OCI-LY7 (cell line): ENCODE measurements at regions not wholly inside any gene's neighbourhood (a gene's known extent, or its start where the extent isn't known, plus 50 kb on each side); places are given as distances from the start of the nearest gene placed in this dataset.

Source experiments
- BruUV-seq: library from RNA; stranded (reverse); fragments of 400-500 nt; replicated peaks from 2 replicates; lab custom pipeline; 2021; lab: Mats Ljungman, UMichigan
- CTCF ChIA-PET: fragments of 300-600 bp; sonication (Branson Sonifier 250); formaldehyde crosslinking; loops from one replicate; lab custom pipeline; 2022; ENCODE audit warnings: antibody characterized with exemption; ENCODE audit not compliant: unreplicated experiment; lab: Charles Lee
- POLR2A ChIA-PET: fragments of 300-600 bp; sonication (Branson Sonifier 250); formaldehyde crosslinking; loops from one replicate; lab custom pipeline; 2022; ENCODE audit warnings: antibody characterized with exemption; lab: Charles Lee
- DNase-seq: peaks from one replicate; pipeline ENCODE4 v3.0.0-alpha.2; 2015; ENCODE audit warnings: low spot score
- H2AFZ ChIP-seq: fragments of 200-600 bp; sonication (generic), shearing (Covaris generic); 2 replicates; pipeline ENCODE4 v1.6.1; 2014; ENCODE audit warnings: mild to moderate bottlenecking, antibody characterized with exemption, low read length, moderate library complexity
- H3K27ac ChIP-seq: fragments of 200-600 bp; sonication (generic); 2 replicates; pipeline ENCODE4 v1.5.1; 2014; ENCODE audit warnings: mixed run types, low read depth, mild to moderate bottlenecking, moderate library complexity, low read length, inconsistent platforms; ENCODE audit not compliant: poor library complexity, severe bottlenecking
- H3K36me3 ChIP-seq: fragments of 200-600 bp; sonication (generic); 2 replicates; pipeline ENCODE4 v1.6.1; 2014; ENCODE audit warnings: mild to moderate bottlenecking, antibody characterized with exemption, low read length, moderate library complexity, mixed read lengths; ENCODE audit not compliant: insufficient read depth
- H3K4me1 ChIP-seq: fragments of 200-600 bp; sonication (generic); 2 replicates; pipeline ENCODE4 v1.5.1; 2014; ENCODE audit warnings: mild to moderate bottlenecking, low read length; ENCODE audit not compliant: insufficient read depth, poor library complexity, severe bottlenecking
- H3K4me2 ChIP-seq: fragments of 200-600 bp; sonication (generic); 2 replicates; pipeline ENCODE4 v1.6.1; 2014; ENCODE audit warnings: mild to moderate bottlenecking, low read length
- H3K4me3 ChIP-seq: fragments of 200-600 bp; sonication (generic); 2 replicates; pipeline ENCODE4 v1.5.1; 2014; ENCODE audit warnings: mild to moderate bottlenecking, low read depth, low read length; ENCODE audit not compliant: poor library complexity, severe bottlenecking
- H3K79me2 ChIP-seq: fragments of 200-600 bp; sonication (generic); 2 replicates; pipeline ENCODE4 v1.6.1; 2016; ENCODE audit warnings: low read depth, mild to moderate bottlenecking, low read length, moderate library complexity, mixed read lengths; ENCODE audit not compliant: insufficient read depth
- H3K9me2 ChIP-seq: fragments of 200-600 bp; sonication (generic); 2 replicates; pipeline ENCODE4 v1.6.1; 2016; ENCODE audit warnings: mild to moderate bottlenecking, low read length, mixed read lengths; ENCODE audit not compliant: insufficient read depth
- H3K9me3 ChIP-seq: fragments of 200-600 bp; sonication (generic); 2 replicates; pipeline ENCODE4 v1.6.1; 2014; ENCODE audit warnings: mild to moderate bottlenecking, mixed run types, low read length, mixed read lengths
- H4K20me1 ChIP-seq: fragments of 200-600 bp; sonication (generic); 2 replicates; pipeline ENCODE4 v1.6.1; 2014; ENCODE audit warnings: mild to moderate bottlenecking, antibody characterized with exemption, low read length, moderate library complexity, mixed read lengths; ENCODE audit not compliant: insufficient read depth
- CTCF ChIP-seq: fragments of 200-600 bp; sonication (generic); conservative IDR thresholded peaks from 2 replicates; pipeline ENCODE4 v1.5.1; 2014; ENCODE audit warnings: mild to moderate bottlenecking, antibody characterized with exemption, low read length, moderate library complexity, mixed read lengths
- EZH2phosphoT487 ChIP-seq: fragments of 200-600 bp; sonication (generic); IDR thresholded peaks from 2 replicates; pipeline ENCODE4 v1.6.1; 2018; ENCODE audit warnings: low read depth, borderline replicate concordance, mild to moderate bottlenecking, mixed run types, antibody characterized with exemption, low read length, moderate library complexity, mixed read lengths
- intact Hi-C: fragments of 100-400 bp; cut with micrococcal nuclease; formaldehyde crosslinking; loops from one replicate; pipeline ENCODE4 v1.10.0; 2022; ENCODE audit not compliant: unreplicated experiment

- 0 out of 2 replicates have a peak, but pooled peaks have one; percentile 17 for TF ChIP-seq CTCF
- no peak for TF ChIP-seq EZH2phosphoT487
- no peak overlapping the region for H3K27ac ChIP-seq
- no peak overlapping the region for H3K4me2 ChIP-seq
- POLR2A ChIA-PET = no interaction called here
- intact Hi-C loops = no loop called here
- no peak overlapping the region for H3K4me3 ChIP-seq
- no peaks in the 10 kb centered on the region for H3K4me1 ChIP-seq
- CTCF ChIA-PET = no interaction called here
- no peaks in the 10 kb centered on the region for H3K79me2 ChIP-seq
- H3K36me3 ChIP-seq = no peaks in the 10 kb centered on the region
- BruUV-seq = no TSS peak
- H3K9me2 ChIP-seq = no peaks in the 10 kb centered on the region
- no peaks in the 10 kb centered on the region for H4K20me1 ChIP-seq
- H3K9me3 ChIP-seq = peaks cover 12% of the 10 kb centered on the region
- no peak for DNase-seq
- H2AFZ ChIP-seq = no peak overlapping the region
Measured at GRCh38 chr17:77507111-77507885, 366.5 kb downstream of the SEC14L1 start.

- Histone ChIP-seq H2AFZ (no peak overlapping the region), H3K79me2 (no peaks in the 10 kb centered on the region), H3K4me1 (no peaks in the 10 kb centered on the region), H3K4me2 (no peak overlapping the region), H3K9me3 (peaks cover 12% of the 10 kb centered on the region), H4K20me1 (no peaks in the 10 kb centered on the region), H3K27ac (no peak overlapping the region), H3K9me2 (no peaks in the 10 kb centered on the region), H3K36me3 (no peaks in the 10 kb centered on the region), H3K4me3 (no peak overlapping the region)
- TF ChIP-seq EZH2phosphoT487 (no peak), CTCF (no peak)
- intact Hi-C loops = no loop called here
- no peak for DNase-seq
- ChIA-PET CTCF (no interaction called here), POLR2A (no interaction called here)
- no TSS peak for BruUV-seq
Measured at GRCh38 chr17:77508047-77508715, 367.4 kb downstream of the SEC14L1 start.

GRCh38 chr17:77509089-77509488, 368.3 kb downstream of the SEC14L1 start:
- H3K4me2 ChIP-seq = no peak overlapping the region
- H3K79me2 ChIP-seq = no peaks in the 10 kb centered on the region
- H2AFZ ChIP-seq = no peak overlapping the region
- intact Hi-C loops = no loop called here
- CTCF ChIA-PET = no interaction called here
- no peaks in the 10 kb centered on the region for H3K9me2 ChIP-seq
- no peaks in the 10 kb centered on the region for H4K20me1 ChIP-seq
- POLR2A ChIA-PET = no interaction called here
- DNase-seq = no peak
- no peak overlapping the region for H3K27ac ChIP-seq
- H3K36me3 ChIP-seq = no peaks in the 10 kb centered on the region
- H3K4me3 ChIP-seq = no peak overlapping the region
- BruUV-seq = no TSS peak
- no peak for TF ChIP-seq EZH2phosphoT487
- no peak for TF ChIP-seq CTCF
- no peaks in the 10 kb centered on the region for H3K4me1 ChIP-seq
- peaks cover 12% of the 10 kb centered on the region for H3K9me3 ChIP-seq
